Gastrocnemius medialis (tissue), 4 donors: ENCODE measurements at regions not wholly inside any gene's neighbourhood (a gene's known extent, or its start where the extent isn't known, plus 50 kb on each side); places are given as distances from the start of the nearest gene placed in this dataset.

Source experiments
- CTCF ChIP-seq, 5 experiments: fragments of 450-650 bp in 3 of 5; fragments of 200-600 bp in 2 of 5; sonication (generic) in 2 of 5; IDR thresholded peaks in 4 of 5; conservative IDR thresholded peaks in 1 of 5; 1 replicate in 4 of 5; 2 replicates in 1 of 5; pipeline ENCODE4 v1.5.1; 2016 to 2019; ENCODE audit warnings: antibody characterized with exemption in 5 of 5, mild to moderate bottlenecking in 3 of 5, moderate library complexity in 3 of 5
- POLR2A ChIP-seq, 2 donors: fragments of 450-650 bp; IDR thresholded peaks; one replicate each; pipeline ENCODE4 v1.6.1; 2017; ENCODE audit warnings: antibody characterized with exemption in 2 of 2, mild to moderate bottlenecking in 2 of 2, moderate library complexity in 2 of 2

GRCh38 chr10:83952314-83952713 lies 187.0 kb upstream of the GHITM start:
- no peak for TF ChIP-seq CTCF (IDR thresholded peaks at IDR 0.05 in 4 of 5, conservative IDR thresholded peaks at IDR 0.05 in 1 of 5)
- TF ChIP-seq POLR2A (IDR thresholded peaks at IDR 0.05): no peak
